Nephron (organoid): ENCODE measurements at regions not wholly inside any gene's neighbourhood (a gene's known extent, or its start where the extent isn't known, plus 50 kb on each side); places are given as distances from the start of the nearest gene placed in this dataset.

Experiments
- H3K27ac Mint-ChIP-seq, 3 experiments: 2 replicates each; pipeline ENCODE4 v1.8.0; 2020; ENCODE audit warnings: mixed read lengths in 3 of 3, mild to moderate bottlenecking in 2 of 3, moderate library complexity in 1 of 3
- H3K27me3 Mint-ChIP-seq: 2 replicates; pipeline ENCODE4 v1.8.0; 2021; ENCODE audit warnings: low read depth, mild to moderate bottlenecking, moderate library complexity, mixed read lengths
- H3K36me3 Mint-ChIP-seq: 2 replicates; pipeline ENCODE4 v1.8.0; 2020; ENCODE audit warnings: low read depth, mixed read lengths
- H3K4me1 Mint-ChIP-seq: 2 replicates; pipeline ENCODE4 v1.8.0; 2020; ENCODE audit warnings: mixed read lengths
- H3K4me3 Mint-ChIP-seq, 3 experiments: 2 replicates each; pipeline ENCODE4 v1.8.0; 2020; ENCODE audit warnings: mild to moderate bottlenecking in 3 of 3, mixed read lengths in 3 of 3, moderate library complexity in 2 of 3
- H3K9me3 Mint-ChIP-seq: 2 replicates; pipeline ENCODE4 v1.8.0; 2020; ENCODE audit warnings: mixed read lengths
- TF ChIP-seq, protein P1 (sequence below), 3 experiments: fragments of 200-600 bp; sonication (generic); IDR thresholded peaks; one replicate each; pipeline ENCODE4 v1.5.0; 2021; ENCODE audit warnings: antibody characterized with exemption in 3 of 3; ENCODE audit not compliant: unreplicated experiment in 3 of 3

DNA sequence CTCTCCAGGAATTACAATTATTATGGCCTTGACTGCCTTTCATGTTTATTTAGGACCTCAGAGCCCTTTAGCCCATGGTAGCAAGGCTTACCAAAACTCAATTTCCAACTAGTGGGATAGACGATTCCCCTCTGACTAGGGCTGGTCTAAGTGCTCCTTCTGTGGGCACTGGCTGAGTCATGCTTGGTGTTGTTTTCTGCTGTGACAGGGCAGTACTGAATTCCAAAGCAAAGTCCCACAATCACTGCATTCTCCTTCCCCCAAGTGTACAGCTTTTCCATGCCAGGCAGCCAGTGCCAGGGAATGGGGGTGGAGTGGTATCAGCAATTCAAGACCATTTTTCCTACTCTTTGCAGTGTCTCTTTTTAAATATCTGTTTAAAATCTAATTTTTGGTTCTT is 509.0 kb upstream of the NECTIN3 start:
- Mint-ChIP-seq H3K27me3 (no peaks in the 10 kb centered on the region), H3K4me3 (no peak overlapping the region), H3K36me3 (no peaks in the 10 kb centered on the region), H3K4me1 (no peaks in the 10 kb centered on the region), H3K27ac (no peak overlapping the region), H3K9me3 (peaks cover 28% of the 10 kb centered on the region)
- TF ChIP-seq, protein P1, sequence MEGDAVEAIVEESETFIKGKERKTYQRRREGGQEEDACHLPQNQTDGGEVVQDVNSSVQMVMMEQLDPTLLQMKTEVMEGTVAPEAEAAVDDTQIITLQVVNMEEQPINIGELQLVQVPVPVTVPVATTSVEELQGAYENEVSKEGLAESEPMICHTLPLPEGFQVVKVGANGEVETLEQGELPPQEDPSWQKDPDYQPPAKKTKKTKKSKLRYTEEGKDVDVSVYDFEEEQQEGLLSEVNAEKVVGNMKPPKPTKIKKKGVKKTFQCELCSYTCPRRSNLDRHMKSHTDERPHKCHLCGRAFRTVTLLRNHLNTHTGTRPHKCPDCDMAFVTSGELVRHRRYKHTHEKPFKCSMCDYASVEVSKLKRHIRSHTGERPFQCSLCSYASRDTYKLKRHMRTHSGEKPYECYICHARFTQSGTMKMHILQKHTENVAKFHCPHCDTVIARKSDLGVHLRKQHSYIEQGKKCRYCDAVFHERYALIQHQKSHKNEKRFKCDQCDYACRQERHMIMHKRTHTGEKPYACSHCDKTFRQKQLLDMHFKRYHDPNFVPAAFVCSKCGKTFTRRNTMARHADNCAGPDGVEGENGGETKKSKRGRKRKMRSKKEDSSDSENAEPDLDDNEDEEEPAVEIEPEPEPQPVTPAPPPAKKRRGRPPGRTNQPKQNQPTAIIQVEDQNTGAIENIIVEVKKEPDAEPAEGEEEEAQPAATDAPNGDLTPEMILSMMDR (IDR thresholded peaks at IDR 0.05; ENCODE audit: unreplicated experiment in 3 of 3) = no peak

DNA sequence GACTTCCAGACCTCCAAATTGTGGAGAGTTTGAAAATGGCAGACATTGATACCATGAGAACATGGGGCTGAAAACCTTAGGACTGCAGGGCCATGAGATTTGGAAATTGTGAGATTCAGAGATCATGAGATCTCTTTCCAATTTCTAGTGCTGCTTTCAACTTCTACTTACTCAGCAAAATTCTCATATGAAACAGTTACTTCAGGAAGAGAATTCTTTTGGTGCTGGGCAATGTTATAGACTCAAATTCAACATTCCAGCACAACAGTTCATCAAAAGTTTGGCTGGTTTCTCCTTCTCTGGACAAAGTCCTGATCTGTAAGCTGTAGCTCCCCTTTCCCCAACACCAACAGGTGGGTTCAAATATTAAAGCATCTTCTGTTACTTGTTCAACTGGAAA is 506.9 kb upstream of the NECTIN3 start:
- H3K27me3 Mint-ChIP-seq = no peaks in the 10 kb centered on the region
- no peak overlapping the region for H3K27ac Mint-ChIP-seq
- H3K4me1 Mint-ChIP-seq = no peaks in the 10 kb centered on the region
- H3K9me3 Mint-ChIP-seq = peaks cover 19% of the 10 kb centered on the region
- H3K36me3 Mint-ChIP-seq = no peaks in the 10 kb centered on the region
- TF ChIP-seq, protein P1 (IDR thresholded peaks at IDR 0.05; ENCODE audit: unreplicated experiment in 3 of 3) = no peak
- H3K4me3 Mint-ChIP-seq = no peak overlapping the region

DNA sequence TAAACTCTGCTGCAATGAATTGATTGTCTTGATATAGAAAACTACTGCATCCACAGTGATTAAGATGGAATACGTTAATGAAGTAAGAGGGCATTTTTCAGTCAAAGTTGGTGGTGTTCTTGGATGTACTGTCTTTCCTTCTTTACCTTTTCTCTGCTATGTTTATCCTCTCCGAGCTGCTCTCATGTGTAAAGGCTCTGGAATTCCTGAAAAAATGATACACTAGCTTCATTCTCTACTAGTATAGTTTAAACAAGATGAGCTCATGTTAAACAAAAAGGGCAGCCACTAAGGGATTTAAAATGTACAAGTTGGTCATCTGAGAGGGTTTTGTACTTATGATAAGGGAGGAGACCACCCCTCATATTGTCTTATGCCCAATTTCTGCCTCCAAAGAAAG is 504.6 kb upstream of the NECTIN3 start:
- Mint-ChIP-seq H3K9me3 (peaks cover 4% of the 10 kb centered on the region), H3K36me3 (no peaks in the 10 kb centered on the region), H3K4me3 (no peak overlapping the region), H3K27me3 (no peaks in the 10 kb centered on the region), H3K27ac (no peak overlapping the region), H3K4me1 (no peaks in the 10 kb centered on the region)
- TF ChIP-seq, protein P1 (IDR thresholded peaks at IDR 0.05; ENCODE audit: unreplicated experiment in 3 of 3) = no peak

DNA sequence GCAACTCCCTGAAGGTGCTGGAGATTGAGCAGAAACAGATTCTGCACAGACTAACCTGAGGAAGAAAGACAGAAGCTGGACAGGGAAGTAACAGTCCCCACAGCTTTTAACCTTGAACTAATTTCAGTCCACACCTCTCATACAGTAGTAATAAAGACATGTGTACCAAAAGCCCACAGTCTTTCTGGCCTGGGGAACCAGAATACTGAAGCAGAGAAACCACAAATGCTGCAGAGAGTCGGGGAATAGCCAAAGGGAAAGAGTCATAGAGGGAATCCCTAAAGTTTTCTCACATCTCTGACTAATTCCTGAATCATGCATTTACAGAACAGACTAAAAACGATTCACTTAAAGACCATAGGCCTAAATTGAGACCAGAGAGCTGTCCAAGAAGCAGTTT is 503.4 kb upstream of the NECTIN3 start:
- Mint-ChIP-seq H3K27me3 (no peaks in the 10 kb centered on the region), H3K4me1 (no peaks in the 10 kb centered on the region), H3K27ac (no peak overlapping the region), H3K9me3 (peaks cover 4% of the 10 kb centered on the region), H3K4me3 (no peak overlapping the region), H3K36me3 (no peaks in the 10 kb centered on the region)
- TF ChIP-seq, protein P1 (IDR thresholded peaks at IDR 0.05; ENCODE audit: unreplicated experiment in 3 of 3) = no peak

DNA sequence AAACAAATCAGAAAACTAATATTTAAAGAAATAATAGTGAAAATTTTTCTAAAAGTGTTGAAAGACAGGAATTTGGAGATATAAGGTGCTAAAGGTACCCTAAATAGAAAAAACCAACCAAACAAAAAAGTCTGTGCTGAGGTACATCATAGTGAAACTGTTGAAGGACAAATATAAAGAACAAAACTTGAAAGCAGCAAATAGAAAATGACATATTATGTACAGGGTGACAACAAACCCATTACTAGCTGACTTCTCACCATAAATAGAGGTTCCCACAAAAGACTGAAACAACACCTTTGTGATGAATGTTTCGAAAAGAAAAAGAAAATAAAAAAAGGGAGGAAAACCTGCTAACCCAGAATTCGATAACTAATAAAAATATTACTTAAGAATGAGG is 502.5 kb upstream of the NECTIN3 start:
- H3K36me3 Mint-ChIP-seq = no peaks in the 10 kb centered on the region
- H3K4me1 Mint-ChIP-seq = no peaks in the 10 kb centered on the region
- H3K27me3 Mint-ChIP-seq = no peaks in the 10 kb centered on the region
- TF ChIP-seq, protein P1 (IDR thresholded peaks at IDR 0.05; ENCODE audit: unreplicated experiment in 3 of 3) = no peak
- no peaks in the 10 kb centered on the region for H3K9me3 Mint-ChIP-seq
- H3K4me3 Mint-ChIP-seq = no peak overlapping the region
- no peak overlapping the region for H3K27ac Mint-ChIP-seq

DNA sequence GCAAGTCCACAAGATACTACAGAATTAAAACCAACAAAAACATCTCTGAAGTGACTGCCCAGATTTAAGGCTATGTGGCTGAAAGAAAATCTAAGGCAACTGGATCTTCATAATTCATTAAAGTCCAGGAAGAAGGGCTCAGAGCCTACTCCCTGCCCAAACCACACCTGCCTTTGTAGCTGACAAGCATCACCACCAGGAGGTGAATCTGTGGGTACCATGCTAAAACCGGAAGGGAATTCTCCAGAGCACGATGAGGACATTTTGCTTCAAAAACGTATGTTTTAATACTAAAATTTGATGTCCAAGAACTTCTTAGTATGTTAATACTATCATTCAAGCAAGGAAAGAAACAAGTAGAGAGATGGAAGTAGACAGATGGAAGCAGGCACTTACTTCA is 495.9 kb upstream of the NECTIN3 start:
- Mint-ChIP-seq H3K4me3 (no peak overlapping the region), H3K27ac (no peak overlapping the region), H3K9me3 (no peaks in the 10 kb centered on the region), H3K27me3 (no peaks in the 10 kb centered on the region), H3K4me1 (no peaks in the 10 kb centered on the region), H3K36me3 (no peaks in the 10 kb centered on the region)
- TF ChIP-seq, protein P1 (IDR thresholded peaks at IDR 0.05; ENCODE audit: unreplicated experiment in 3 of 3) = no peak
